Neural crest cell (in vitro differentiated cells): ENCODE measurements at regions not wholly inside any gene's neighbourhood (a gene's known extent, or its start where the extent isn't known, plus 50 kb on each side); places are given as distances from the start of the nearest gene placed in this dataset.

ENCODE experiments used
- DNase-seq: peaks from one replicate; pipeline ENCODE4 v3.0.0; 2021; ENCODE audit warnings: low read depth, mixed read lengths, low spot score
- H3K27ac Mint-ChIP-seq: one replicate; pipeline ENCODE4 v1.8.0; 2021; ENCODE audit warnings: mild to moderate bottlenecking, mixed read lengths; ENCODE audit not compliant: unreplicated experiment
- H3K27me3 Mint-ChIP-seq: 2 replicates; pipeline ENCODE4 v1.8.0; 2021; ENCODE audit warnings: low read depth, mild to moderate bottlenecking, mixed read lengths
- H3K36me3 Mint-ChIP-seq: 2 replicates; pipeline ENCODE4 v1.8.0; 2021; ENCODE audit warnings: low read depth, mild to moderate bottlenecking, mixed read lengths
- H3K4me1 Mint-ChIP-seq: 2 replicates; pipeline ENCODE4 v1.8.0; 2021; ENCODE audit warnings: mixed read lengths
- H3K4me3 Mint-ChIP-seq: one replicate; pipeline ENCODE4 v1.8.0; 2021; ENCODE audit warnings: mild to moderate bottlenecking, mixed read lengths
- H3K9me3 Mint-ChIP-seq: 2 replicates; pipeline ENCODE4 v1.8.0; 2021; ENCODE audit warnings: mixed read lengths
- TF ChIP-seq, protein P1 (sequence below): fragments of 200-600 bp; sonication (generic); conservative IDR thresholded peaks from 2 replicates; pipeline ENCODE4 v1.5.0; 2021; ENCODE audit warnings: antibody characterized with exemption, mild to moderate bottlenecking

DNA sequence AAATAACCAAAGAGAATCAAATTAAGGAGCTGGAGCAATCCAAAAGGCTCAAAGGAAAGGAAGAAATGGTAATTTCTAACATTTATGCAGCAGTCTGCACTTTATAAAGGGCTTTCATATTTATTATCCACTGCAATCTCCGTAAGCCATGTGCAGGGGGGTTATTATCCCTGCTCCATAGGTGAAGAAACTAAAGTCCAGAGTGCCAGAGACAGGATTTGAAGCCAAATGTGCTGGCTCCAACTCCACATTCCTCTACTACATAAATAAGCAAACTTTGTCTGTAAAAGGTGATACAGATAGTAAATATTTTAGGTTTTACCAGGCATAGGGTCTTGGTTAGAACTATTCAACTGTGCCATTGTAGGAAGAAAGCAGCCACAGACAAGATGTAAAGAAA is 221.4 kb downstream of the MINAR1 start:
- Mint-ChIP-seq H3K9me3 (peaks cover 3% of the 10 kb centered on the region), H3K27ac (no peak overlapping the region), H3K36me3 (no peaks in the 10 kb centered on the region), H3K27me3 (peaks cover 7% of the 10 kb centered on the region), H3K4me1 (no peaks in the 10 kb centered on the region), H3K4me3 (no peak overlapping the region)
- no peak for DNase-seq
- TF ChIP-seq, protein P1, sequence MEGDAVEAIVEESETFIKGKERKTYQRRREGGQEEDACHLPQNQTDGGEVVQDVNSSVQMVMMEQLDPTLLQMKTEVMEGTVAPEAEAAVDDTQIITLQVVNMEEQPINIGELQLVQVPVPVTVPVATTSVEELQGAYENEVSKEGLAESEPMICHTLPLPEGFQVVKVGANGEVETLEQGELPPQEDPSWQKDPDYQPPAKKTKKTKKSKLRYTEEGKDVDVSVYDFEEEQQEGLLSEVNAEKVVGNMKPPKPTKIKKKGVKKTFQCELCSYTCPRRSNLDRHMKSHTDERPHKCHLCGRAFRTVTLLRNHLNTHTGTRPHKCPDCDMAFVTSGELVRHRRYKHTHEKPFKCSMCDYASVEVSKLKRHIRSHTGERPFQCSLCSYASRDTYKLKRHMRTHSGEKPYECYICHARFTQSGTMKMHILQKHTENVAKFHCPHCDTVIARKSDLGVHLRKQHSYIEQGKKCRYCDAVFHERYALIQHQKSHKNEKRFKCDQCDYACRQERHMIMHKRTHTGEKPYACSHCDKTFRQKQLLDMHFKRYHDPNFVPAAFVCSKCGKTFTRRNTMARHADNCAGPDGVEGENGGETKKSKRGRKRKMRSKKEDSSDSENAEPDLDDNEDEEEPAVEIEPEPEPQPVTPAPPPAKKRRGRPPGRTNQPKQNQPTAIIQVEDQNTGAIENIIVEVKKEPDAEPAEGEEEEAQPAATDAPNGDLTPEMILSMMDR = no peak

DNA sequence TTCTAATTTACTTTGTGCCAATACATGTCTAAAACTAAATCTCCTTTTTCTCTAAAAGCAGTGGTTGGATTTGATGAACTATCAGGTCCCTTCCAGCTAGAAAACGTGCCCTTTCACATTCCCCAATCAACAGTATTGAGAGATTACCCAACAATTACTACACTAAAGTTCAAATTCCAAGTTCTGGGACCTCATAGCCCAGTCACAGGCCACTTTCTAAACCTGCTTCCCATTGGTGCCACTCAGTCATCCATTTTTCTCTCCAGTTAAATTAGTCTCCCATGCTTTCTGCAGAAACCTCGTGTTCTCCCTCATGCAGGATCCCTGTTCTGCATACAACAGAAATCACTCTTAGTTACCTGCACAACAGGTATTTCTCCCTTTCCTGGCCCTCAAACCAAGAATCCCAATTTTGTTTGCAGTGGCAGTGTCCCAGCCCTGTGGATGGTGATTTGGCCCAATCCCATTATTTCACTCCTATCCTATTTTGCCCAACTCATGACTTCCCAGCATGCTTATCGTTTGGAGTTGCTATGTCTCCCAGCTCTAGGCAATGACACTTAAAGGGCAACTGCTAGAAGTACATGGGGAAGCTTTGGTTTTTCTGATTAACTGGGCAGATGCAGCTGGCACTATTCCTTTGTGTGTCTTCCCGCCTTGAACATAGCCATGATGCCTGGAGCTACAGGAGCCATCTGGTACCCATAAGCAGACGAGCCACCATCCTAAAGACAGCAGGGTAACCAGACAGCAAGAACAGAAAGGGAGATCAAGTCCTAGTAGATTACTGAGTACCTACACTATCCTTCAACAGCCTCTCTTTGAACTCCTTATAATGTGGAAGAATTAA is 224.2 kb downstream of the MINAR1 start:
- no peak for DNase-seq
- Mint-ChIP-seq H3K9me3 (no peaks in the 10 kb centered on the region), H3K27me3 (peaks cover 7% of the 10 kb centered on the region), H3K27ac (no peak overlapping the region), H3K4me3 (no peak overlapping the region), H3K4me1 (no peaks in the 10 kb centered on the region), H3K36me3 (no peaks in the 10 kb centered on the region)
- TF ChIP-seq, protein P1 = no peak

DNA sequence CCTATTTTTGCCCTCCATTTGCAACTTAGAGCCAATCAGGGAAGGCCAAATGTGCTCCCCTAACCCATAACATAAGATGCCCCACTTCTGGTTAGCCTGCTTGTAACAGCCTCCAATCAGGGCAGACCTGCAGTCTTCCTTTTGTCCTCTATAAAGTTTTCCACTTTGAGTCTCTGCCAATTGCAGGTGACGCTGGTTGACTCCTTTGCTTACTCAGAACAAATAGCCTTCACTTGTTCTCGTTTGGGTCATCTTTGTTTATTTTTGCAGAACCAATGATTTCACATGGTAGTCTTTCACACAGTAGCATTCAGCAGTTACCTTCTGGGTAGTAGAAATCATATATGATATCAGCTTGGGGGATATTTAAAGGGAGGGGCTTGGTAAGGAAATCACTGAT is 225.6 kb downstream of the MINAR1 start:
- Mint-ChIP-seq H3K4me3 (no peak overlapping the region), H3K27me3 (peaks cover 7% of the 10 kb centered on the region), H3K4me1 (no peaks in the 10 kb centered on the region), H3K36me3 (no peaks in the 10 kb centered on the region), H3K9me3 (no peaks in the 10 kb centered on the region), H3K27ac (no peak overlapping the region)
- TF ChIP-seq, protein P1 = no peak
- no peak for DNase-seq

DNA sequence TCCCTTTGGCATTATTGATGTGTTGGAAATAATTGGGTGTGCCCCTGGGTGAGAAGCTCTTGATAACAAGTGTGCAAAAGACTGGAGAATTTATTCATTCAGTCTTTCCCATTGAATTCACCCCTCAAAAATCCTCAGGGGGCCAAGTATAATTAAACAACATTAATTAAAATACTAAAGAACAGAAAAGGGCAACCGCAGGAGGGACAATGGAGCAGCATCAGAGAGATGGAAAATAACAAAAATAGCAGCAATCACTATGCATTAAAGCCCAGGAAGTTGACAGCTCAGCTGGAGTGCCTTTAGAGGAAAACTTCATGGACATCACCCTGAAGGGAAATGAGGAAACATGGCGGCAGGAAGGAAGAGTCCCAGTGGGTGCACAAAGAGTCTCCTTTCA is 227.6 kb downstream of the MINAR1 start:
- no peak overlapping the region for H3K4me3 Mint-ChIP-seq
- TF ChIP-seq, protein P1 = no peak
- peaks cover 4% of the 10 kb centered on the region for H3K27me3 Mint-ChIP-seq
- H3K4me1 Mint-ChIP-seq = no peaks in the 10 kb centered on the region
- H3K9me3 Mint-ChIP-seq = peaks cover 4% of the 10 kb centered on the region
- H3K27ac Mint-ChIP-seq = no peak overlapping the region
- no peak for DNase-seq
- no peaks in the 10 kb centered on the region for H3K36me3 Mint-ChIP-seq

DNA sequence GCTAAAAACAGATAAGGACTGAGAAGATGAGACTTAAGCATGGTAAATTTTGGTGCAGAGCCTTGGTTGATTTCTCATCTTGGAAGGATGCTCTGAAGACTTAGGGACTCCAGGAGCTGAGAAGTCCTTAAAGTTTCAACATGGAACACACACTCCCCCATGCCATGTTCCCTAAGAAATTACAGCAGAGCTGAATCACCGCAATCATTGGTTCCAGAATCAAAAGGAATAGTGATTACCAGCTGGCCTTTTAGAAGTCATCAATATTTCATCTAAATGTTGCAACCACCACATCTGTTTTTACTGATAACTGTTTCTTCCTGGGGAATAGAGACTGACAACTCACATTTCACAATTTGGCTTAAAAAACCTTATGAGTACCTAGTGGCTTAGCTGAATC is 229.3 kb downstream of the MINAR1 start:
- no peaks in the 10 kb centered on the region for H3K4me1 Mint-ChIP-seq
- DNase-seq = no peak
- H3K27ac Mint-ChIP-seq = no peak overlapping the region
- no peaks in the 10 kb centered on the region for H3K36me3 Mint-ChIP-seq
- TF ChIP-seq, protein P1 = no peak
- no peaks in the 10 kb centered on the region for H3K27me3 Mint-ChIP-seq
- H3K4me3 Mint-ChIP-seq = no peak overlapping the region
- H3K9me3 Mint-ChIP-seq = peaks cover 4% of the 10 kb centered on the region
